Memory B cell (primary cell): ENCODE measurements at regions not wholly inside any gene's neighbourhood (a gene's known extent, or its start where the extent isn't known, plus 50 kb on each side); places are given as distances from the start of the nearest gene placed in this dataset.

Experiments used
- ATAC-seq: fragments of 150-1000 bp; cut with Tn5 transposase; 2 replicates; pipeline ENCODE4 v1.10.0; 2021; ENCODE audit warnings: low read depth, mild to moderate bottlenecking, moderate library complexity
- DNase-seq, 2 donors: peaks; one replicate each; pipeline ENCODE4 v3.0.0; 2022; ENCODE audit warnings: low spot score in 2 of 2
- H3K27ac Mint-ChIP-seq: one replicate; pipeline ENCODE4 v1.8.0; 2022; ENCODE audit warnings: mild to moderate bottlenecking, moderate library complexity, mixed read lengths
- H3K27me3 Mint-ChIP-seq: one replicate; pipeline ENCODE4 v1.8.0; 2022; ENCODE audit warnings: mixed read lengths
- H3K36me3 Mint-ChIP-seq: one replicate; pipeline ENCODE4 v1.8.0; 2022; ENCODE audit warnings: mild to moderate bottlenecking, mixed read lengths
- H3K4me1 Mint-ChIP-seq: one replicate; pipeline ENCODE4 v1.8.0; 2022; ENCODE audit warnings: mixed read lengths
- H3K4me3 Mint-ChIP-seq: one replicate; pipeline ENCODE4 v1.8.0; 2022; ENCODE audit warnings: mild to moderate bottlenecking, moderate library complexity, mixed read lengths
- H3K9me3 Mint-ChIP-seq: one replicate; pipeline ENCODE4 v1.8.0; 2022; ENCODE audit warnings: mixed read lengths

- H3K4me1 Mint-ChIP-seq: no peaks in the 10 kb centered on the region
- no peak for ATAC-seq
- H3K4me3 Mint-ChIP-seq: no peak overlapping the region
- H3K36me3 Mint-ChIP-seq: no peaks in the 10 kb centered on the region
- peaks cover 1% of the 10 kb centered on the region for H3K9me3 Mint-ChIP-seq
- peaks cover 4% of the 10 kb centered on the region for H3K27me3 Mint-ChIP-seq
- DNase-seq: no peak
- H3K27ac Mint-ChIP-seq: no peak overlapping the region
Observed at GRCh38 chr3:139236336-139236735, 107.5 kb upstream of the MRPS22 start.

DNA sequence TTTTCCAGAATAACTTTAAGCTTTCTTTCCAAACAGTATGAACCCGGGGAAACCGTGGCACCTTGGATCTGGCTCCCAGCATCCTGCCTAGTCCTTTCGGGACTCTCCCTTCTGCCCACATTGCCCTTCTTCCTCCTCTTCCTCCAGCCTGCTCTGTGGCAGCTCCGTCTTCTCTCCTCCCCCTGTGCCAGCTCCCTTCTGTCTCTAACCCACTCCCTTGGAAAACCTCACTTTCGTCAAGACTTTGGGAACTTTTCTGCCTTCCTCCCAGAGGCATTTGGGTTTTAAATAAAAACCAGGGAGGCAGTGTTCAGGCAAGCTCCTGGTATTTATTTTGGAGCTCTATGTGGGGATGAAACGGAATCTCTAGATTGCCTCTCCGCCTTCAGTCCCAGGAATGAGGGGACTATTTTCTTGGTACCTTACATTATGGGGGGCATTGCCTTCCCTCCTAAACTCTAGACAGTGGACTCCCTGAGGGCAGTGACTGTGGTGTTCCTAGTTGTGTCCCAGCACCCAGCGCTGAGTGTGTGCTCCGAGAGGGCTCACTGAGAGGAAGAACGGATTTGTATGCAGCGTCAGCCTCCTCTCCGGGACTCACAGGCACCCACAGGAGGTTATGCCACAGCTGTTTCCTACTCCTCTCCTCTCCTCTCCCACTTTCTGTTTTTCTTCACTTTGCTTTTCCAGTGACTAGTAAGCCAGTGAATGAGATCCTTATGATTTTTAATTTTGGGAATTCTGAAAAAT, 105.4 kb upstream of the MRPS22 start:
- Mint-ChIP-seq H3K27ac (no peak overlapping the region), H3K36me3 (no peaks in the 10 kb centered on the region), H3K9me3 (peaks cover 1% of the 10 kb centered on the region), H3K4me3 (no peak overlapping the region), H3K27me3 (peaks cover 6% of the 10 kb centered on the region), H3K4me1 (no peaks in the 10 kb centered on the region)
- ATAC-seq (no peak), DNase-seq (no peak)

GRCh38 chr3:139239550-139239949, 104.3 kb upstream of the MRPS22 start:
- H3K4me3 Mint-ChIP-seq: no peak overlapping the region
- no peaks in the 10 kb centered on the region for H3K4me1 Mint-ChIP-seq
- H3K36me3 Mint-ChIP-seq: no peaks in the 10 kb centered on the region
- ATAC-seq: no peak
- peaks cover 8% of the 10 kb centered on the region for H3K27me3 Mint-ChIP-seq
- H3K27ac Mint-ChIP-seq: no peak overlapping the region
- H3K9me3 Mint-ChIP-seq: peaks cover 1% of the 10 kb centered on the region
- DNase-seq: no peak

DNA sequence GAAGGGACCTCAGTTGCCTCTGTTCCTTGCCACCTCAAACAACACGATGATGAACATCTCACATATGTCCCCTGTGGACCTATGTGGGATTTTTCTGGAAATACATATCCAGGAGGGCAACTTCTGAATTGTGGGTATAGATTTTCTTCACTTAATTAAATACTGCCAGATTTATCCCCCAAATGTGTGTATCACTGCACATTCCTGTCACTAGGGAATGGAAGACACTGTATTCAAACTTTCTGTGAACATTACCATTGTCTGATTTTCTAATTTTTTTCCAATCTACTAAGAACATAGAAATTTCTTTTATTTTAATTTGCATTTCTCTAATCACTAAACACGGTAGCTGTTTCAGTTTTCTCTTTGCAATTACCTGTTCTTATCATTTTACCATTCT, 102.0 kb upstream of the MRPS22 start:
- peaks cover 11% of the 10 kb centered on the region for H3K27me3 Mint-ChIP-seq
- no peaks in the 10 kb centered on the region for H3K36me3 Mint-ChIP-seq
- H3K9me3 Mint-ChIP-seq: peaks cover 1% of the 10 kb centered on the region
- no peak overlapping the region for H3K27ac Mint-ChIP-seq
- H3K4me3 Mint-ChIP-seq: no peak overlapping the region
- H3K4me1 Mint-ChIP-seq: no peaks in the 10 kb centered on the region
- DNase-seq (no peak), ATAC-seq (no peak)

GRCh38 chr3:139243710-139244109, 100.1 kb upstream of the MRPS22 start:
- Mint-ChIP-seq H3K4me3 (no peak overlapping the region), H3K36me3 (no peaks in the 10 kb centered on the region), H3K27ac (no peak overlapping the region), H3K9me3 (peaks cover 1% of the 10 kb centered on the region), H3K4me1 (no peaks in the 10 kb centered on the region), H3K27me3 (peaks cover 9% of the 10 kb centered on the region)
- DNase-seq (no peak), ATAC-seq (no peak)

DNA sequence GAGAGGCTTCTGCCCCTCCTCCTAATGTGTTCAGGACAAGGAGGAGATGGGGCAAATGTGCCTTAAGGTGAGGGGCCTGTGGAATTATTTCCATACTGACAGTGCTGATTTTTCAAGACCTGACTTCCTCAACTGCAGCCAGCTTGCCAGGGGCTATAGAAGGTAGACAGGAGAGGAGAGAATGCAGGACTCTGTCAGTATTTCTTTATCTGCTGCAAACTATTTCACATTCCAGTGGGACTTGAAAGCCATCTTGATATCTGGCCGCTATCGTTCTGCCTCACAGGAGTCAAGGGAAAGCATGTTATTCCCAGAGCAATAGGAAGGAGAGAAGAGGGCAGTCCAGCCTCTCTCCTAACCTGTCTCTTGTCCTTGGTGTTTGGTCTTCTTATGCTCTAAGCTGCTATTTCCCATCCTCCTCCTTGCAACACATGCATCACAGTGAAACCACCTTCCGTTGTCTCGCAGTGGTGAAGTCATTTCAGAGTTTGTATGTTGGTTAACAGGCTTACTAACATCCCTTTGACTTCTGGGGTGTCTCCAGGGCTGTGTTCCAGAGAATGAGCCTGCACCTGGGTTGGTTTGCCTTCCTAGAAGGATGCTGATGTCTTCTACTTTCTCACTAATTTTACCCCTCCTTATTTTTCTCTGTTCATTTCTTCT, 95.1 kb upstream of the MRPS22 start:
- Mint-ChIP-seq H3K27ac (no peak overlapping the region), H3K9me3 (peaks cover 1% of the 10 kb centered on the region), H3K36me3 (no peaks in the 10 kb centered on the region), H3K4me1 (no peaks in the 10 kb centered on the region), H3K4me3 (no peak overlapping the region), H3K27me3 (peaks cover 12% of the 10 kb centered on the region)
- DNase-seq (no peak), ATAC-seq (no peak)

DNA sequence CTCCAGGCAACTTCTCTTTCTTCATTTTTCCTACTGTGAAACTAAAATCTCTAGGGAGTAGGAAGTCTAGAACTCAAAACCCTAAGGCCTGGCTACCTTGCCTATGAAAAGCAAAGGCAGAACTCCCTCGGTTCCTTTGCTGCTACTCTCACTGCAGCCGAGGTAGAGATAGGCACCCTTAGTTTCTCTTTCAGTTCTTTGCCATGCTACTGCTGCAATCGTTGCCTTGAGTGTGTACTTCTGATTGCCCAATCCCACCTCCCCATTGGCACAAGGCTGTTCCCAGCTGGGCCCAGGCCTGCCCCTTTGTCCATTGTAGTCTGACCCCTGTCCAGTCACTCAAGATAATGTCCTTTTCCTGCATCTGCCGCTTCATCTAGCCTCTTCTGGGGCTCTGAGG, 92.3 kb upstream of the MRPS22 start:
- peaks cover 1% of the 10 kb centered on the region for H3K9me3 Mint-ChIP-seq
- no peaks in the 10 kb centered on the region for H3K4me1 Mint-ChIP-seq
- peaks cover 15% of the 10 kb centered on the region for H3K27me3 Mint-ChIP-seq
- no peak for ATAC-seq
- H3K27ac Mint-ChIP-seq: no peak overlapping the region
- no peak for DNase-seq
- H3K4me3 Mint-ChIP-seq: no peak overlapping the region
- H3K36me3 Mint-ChIP-seq: no peaks in the 10 kb centered on the region

DNA sequence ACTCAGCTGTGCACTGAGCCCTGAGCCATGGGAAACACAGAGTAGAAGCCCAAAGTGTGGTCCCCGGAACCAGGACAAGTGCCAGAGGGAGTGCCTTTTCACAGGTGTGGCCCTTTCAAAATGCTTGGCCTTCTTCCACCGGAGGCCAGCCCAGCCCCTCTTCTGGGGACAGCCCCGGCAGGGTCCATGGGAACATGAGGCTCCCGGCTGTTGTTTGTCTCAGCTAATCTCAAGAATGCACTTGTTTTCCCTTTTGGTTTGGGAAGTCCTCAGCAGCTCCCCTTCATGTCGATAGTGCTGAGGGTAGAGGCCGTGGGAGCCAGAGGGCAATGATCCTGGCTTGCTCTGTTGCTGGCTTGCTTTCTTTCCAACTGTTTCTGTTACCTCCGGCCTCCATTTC, 91.1 kb upstream of the MRPS22 start:
- Mint-ChIP-seq H3K4me1 (no peaks in the 10 kb centered on the region), H3K27me3 (peaks cover 13% of the 10 kb centered on the region), H3K9me3 (peaks cover 1% of the 10 kb centered on the region), H3K4me3 (no peak overlapping the region), H3K27ac (no peak overlapping the region), H3K36me3 (no peaks in the 10 kb centered on the region)
- DNase-seq: no peak
- no peak for ATAC-seq

DNA sequence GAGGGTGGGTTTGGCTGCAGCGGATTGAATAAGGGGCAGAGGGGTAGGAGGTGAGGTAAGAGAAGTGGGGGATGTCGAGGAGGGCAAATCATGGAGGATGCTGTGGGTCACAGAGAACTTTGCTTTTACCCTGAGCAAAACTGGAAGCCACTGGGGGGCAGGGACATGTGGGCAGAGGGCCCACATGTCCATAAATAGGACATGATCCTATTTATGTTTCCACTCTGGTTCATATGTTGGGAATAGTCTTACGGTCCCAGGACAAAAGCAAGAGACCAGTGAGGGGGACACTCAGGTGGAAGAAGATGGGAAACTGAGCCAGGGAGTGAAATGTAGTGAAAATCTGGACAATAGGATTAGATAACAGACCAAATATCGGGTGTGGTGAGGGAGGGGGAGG, 85.5 kb upstream of the MRPS22 start:
- Mint-ChIP-seq H3K27me3 (peaks cover 17% of the 10 kb centered on the region), H3K27ac (no peak overlapping the region), H3K36me3 (no peaks in the 10 kb centered on the region), H3K4me3 (no peak overlapping the region), H3K9me3 (no peaks in the 10 kb centered on the region), H3K4me1 (no peaks in the 10 kb centered on the region)
- no peak for ATAC-seq
- DNase-seq: no peak

DNA sequence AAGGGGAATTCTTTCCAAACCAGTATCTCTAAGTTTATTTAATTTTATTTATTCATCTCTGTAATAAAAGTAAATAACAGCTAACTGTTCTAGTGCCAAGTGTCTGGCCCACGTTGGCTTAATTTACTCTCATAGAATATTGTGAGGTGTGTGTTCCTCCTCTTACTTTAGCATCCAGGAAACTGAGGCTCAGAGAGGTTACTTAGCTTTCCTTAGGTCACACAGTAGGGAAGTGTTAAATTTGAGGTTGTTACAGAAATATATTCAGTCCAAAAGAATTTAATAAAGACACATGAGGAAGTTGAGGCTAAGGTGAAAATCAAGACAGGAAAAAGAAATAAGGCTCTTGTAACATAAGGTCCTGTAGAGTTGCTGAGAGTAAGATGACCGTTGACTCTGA, 84.4 kb upstream of the MRPS22 start:
- Mint-ChIP-seq H3K27ac (no peak overlapping the region), H3K4me1 (no peaks in the 10 kb centered on the region), H3K4me3 (no peak overlapping the region), H3K9me3 (no peaks in the 10 kb centered on the region), H3K27me3 (peaks cover 11% of the 10 kb centered on the region), H3K36me3 (no peaks in the 10 kb centered on the region)
- DNase-seq (no peak), ATAC-seq (no peak)

DNA sequence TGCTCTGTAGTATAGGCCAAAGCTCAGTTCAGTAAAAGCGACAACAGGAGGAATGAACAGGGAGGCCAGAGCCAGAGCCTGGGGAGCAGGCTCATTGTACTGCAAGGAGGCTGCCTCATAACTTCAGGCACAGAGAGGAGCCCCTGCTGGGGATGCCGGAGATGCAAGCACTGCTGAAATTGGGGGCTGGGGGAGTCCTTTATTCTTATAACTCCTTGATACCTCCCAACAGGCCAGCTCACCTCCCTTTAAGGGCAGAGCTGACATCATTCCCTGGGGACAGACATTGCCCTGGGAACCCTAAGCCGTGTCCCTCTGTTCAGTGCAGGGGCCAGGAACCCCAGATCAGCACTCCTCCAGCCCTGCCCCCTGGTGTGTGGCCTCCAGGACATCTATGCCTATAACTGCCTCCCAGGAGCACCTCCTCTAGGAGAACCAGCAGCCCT, 83.8 kb upstream of the MRPS22 start:
- Mint-ChIP-seq H3K27me3 (peaks cover 11% of the 10 kb centered on the region), H3K9me3 (no peaks in the 10 kb centered on the region), H3K36me3 (no peaks in the 10 kb centered on the region), H3K27ac (no peak overlapping the region), H3K4me1 (no peaks in the 10 kb centered on the region), H3K4me3 (no peak overlapping the region)
- DNase-seq (no peak), ATAC-seq (no peak)

GRCh38 chr3:139260793-139261736, 82.8 kb upstream of the MRPS22 start:
- DNase-seq (no peak), ATAC-seq (no peak)
- no peak overlapping the region for H3K4me3 Mint-ChIP-seq
- peaks cover 11% of the 10 kb centered on the region for H3K27me3 Mint-ChIP-seq
- no peaks in the 10 kb centered on the region for H3K9me3 Mint-ChIP-seq
- H3K27ac Mint-ChIP-seq: no peak overlapping the region
- H3K4me1 Mint-ChIP-seq: no peaks in the 10 kb centered on the region
- no peaks in the 10 kb centered on the region for H3K36me3 Mint-ChIP-seq

GRCh38 chr3:139261754-139262586, 81.8 kb upstream of the MRPS22 start:
- Mint-ChIP-seq H3K4me1 (no peaks in the 10 kb centered on the region), H3K27me3 (peaks cover 11% of the 10 kb centered on the region), H3K27ac (no peak overlapping the region), H3K36me3 (no peaks in the 10 kb centered on the region), H3K9me3 (no peaks in the 10 kb centered on the region), H3K4me3 (no peak overlapping the region)
- ATAC-seq (no peak), DNase-seq (no peak)
